ENCODE measurements at regions not wholly inside any gene's neighbourhood (a gene's known extent, or its start where the extent isn't known, plus 50 kb on each side); places are given as distances from the start of the nearest gene placed in this dataset.

GRCh38 chr13:73521985-73522524 lies 463.2 kb downstream of the KLF5 start:
- TF ChIP-seq TAF1 (IDR thresholded peaks at IDR 0.05; ENCODE audit: borderline replicate concordance, insufficient read depth, low read length) = no peak
- TF ChIP-seq FOXP2 (optimal IDR thresholded peaks at IDR 0.05; ENCODE audit: borderline replicate concordance, extremely low read depth, extremely low read length, insufficient read depth) = no peak
- TF ChIP-seq REST (IDR thresholded peaks at IDR 0.05; ENCODE audit: insufficient read depth in 1 of 2, low read depth in 2 of 2, low read length in 2 of 2) = no peak
- TF ChIP-seq SIN3A (IDR thresholded peaks at IDR 0.05; ENCODE audit: borderline replicate concordance, insufficient read depth, low read length) = no peak
- no peak for TF ChIP-seq POLR2AphosphoS5 (IDR thresholded peaks at IDR 0.05; ENCODE audit: low read depth, low read length)

DNA sequence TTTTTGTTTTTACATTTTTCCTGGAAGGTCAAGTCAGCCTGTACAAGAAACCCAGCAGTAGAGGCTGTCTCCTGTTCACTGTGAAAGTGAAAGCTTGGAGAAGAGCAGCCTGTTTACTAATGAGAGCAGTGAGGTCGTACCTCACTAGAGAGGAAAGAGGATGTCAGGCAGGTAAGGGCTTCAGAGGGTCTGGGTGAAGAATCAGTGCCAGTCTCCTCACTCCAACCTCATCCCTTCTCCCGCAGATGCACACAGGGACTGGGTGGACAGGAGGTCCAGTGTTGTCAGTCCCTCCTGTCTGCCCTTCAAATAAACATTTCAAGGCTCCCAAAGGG lies 462.5 kb downstream of the KLF5 start:
- TF ChIP-seq REST (IDR thresholded peaks at IDR 0.05; ENCODE audit: insufficient read depth in 1 of 2, low read depth in 2 of 2, low read length in 2 of 2) (no peak), SIN3A (IDR thresholded peaks at IDR 0.05; ENCODE audit: borderline replicate concordance, insufficient read depth, low read length) (no peak), FOXP2 (optimal IDR thresholded peaks at IDR 0.05; ENCODE audit: borderline replicate concordance, extremely low read depth, extremely low read length, insufficient read depth) (no peak), TAF1 (IDR thresholded peaks at IDR 0.05; ENCODE audit: borderline replicate concordance, insufficient read depth, low read length) (no peak), POLR2AphosphoS5 (IDR thresholded peaks at IDR 0.05; ENCODE audit: low read depth, low read length) (no peak)

- TF ChIP-seq TAF1 (IDR thresholded peaks at IDR 0.05; ENCODE audit: borderline replicate concordance, insufficient read depth, low read length) (no peak), REST (IDR thresholded peaks at IDR 0.05; ENCODE audit: insufficient read depth in 1 of 2, low read depth in 2 of 2, low read length in 2 of 2) (no peak), FOXP2 (optimal IDR thresholded peaks at IDR 0.05; ENCODE audit: borderline replicate concordance, extremely low read depth, extremely low read length, insufficient read depth) (no peak), POLR2AphosphoS5 (IDR thresholded peaks at IDR 0.05; ENCODE audit: low read depth, low read length) (no peak), SIN3A (IDR thresholded peaks at IDR 0.05; ENCODE audit: borderline replicate concordance, insufficient read depth, low read length) (no peak)
Observed at GRCh38 chr13:73520566-73521289, 461.9 kb downstream of the KLF5 start.

DNA sequence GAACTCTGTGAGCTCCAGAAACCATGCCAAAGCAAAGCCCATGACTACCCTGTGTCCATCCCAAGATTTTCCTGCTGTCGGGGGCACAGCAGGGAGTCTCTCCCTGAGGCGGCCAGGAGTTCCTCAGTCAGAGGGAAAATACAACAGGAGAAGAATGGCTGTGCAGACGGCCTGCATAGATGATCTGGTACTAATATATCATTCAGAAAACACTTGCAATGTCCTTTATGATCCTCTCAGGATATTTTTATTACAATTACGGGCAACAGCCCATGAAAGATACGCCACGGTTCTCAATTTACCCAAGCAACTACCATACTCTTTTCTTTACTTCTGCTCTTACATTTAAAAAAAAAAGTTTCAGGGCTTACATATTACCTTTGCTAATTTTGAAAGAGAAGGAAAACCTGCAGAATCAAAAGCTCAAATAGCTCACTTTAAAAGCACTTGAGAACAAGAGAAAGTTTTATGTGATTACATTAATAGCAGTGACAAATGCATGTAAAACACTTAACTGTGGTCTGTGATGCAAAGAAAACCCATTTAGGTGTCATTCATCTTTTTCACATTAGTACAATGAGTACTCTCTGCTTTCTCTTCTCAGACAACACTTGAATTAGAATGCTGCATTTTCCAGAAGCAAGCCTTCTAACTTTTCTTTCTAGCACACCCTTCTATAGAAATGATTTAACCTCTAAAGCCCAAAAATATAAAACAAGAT lies 460.8 kb downstream of the KLF5 start:
- TF ChIP-seq REST (IDR thresholded peaks at IDR 0.05; ENCODE audit: insufficient read depth in 1 of 2, low read depth in 2 of 2, low read length in 2 of 2) (no peak), FOXP2 (optimal IDR thresholded peaks at IDR 0.05; ENCODE audit: borderline replicate concordance, extremely low read depth, extremely low read length, insufficient read depth) (no peak), SIN3A (IDR thresholded peaks at IDR 0.05; ENCODE audit: borderline replicate concordance, insufficient read depth, low read length) (no peak), POLR2AphosphoS5 (IDR thresholded peaks at IDR 0.05; ENCODE audit: low read depth, low read length) (no peak), TAF1 (IDR thresholded peaks at IDR 0.05; ENCODE audit: borderline replicate concordance, insufficient read depth, low read length) (no peak)

Measured in PFSK-1 (cell line).